GM23248 (cell line): ENCODE measurements at regions not wholly inside any gene's neighbourhood (a gene's known extent, or its start where the extent isn't known, plus 50 kb on each side); places are given as distances from the start of the nearest gene placed in this dataset.

Experiments
- DNase-seq: peaks from one replicate; pipeline ENCODE4 v3.0.0-alpha.2; 2015
- H2AFZ ChIP-seq: fragments of 200-600 bp; sonication (generic); 2 replicates; pipeline ENCODE4 v1.6.1; 2016; ENCODE audit warnings: antibody characterized with exemption
- H3F3A ChIP-seq: fragments of 200-600 bp; sonication (generic); 2 replicates; pipeline ENCODE4 v1.6.1; 2016; ENCODE audit warnings: mild to moderate bottlenecking, antibody characterized with exemption, mixed run types; ENCODE audit not compliant: insufficient read depth
- H3K27ac ChIP-seq: fragments of 200-600 bp; sonication (generic); 2 replicates; pipeline ENCODE4 v1.5.1; 2016; ENCODE audit warnings: mild to moderate bottlenecking
- H3K27me3 ChIP-seq: fragments of 200-600 bp; sonication (generic); replicated peaks from 2 replicates; pipeline ENCODE4 v1.6.1; 2016; ENCODE audit warnings: mild to moderate bottlenecking; ENCODE audit not compliant: insufficient read depth
- H3K36me3 ChIP-seq: fragments of 200-600 bp; sonication (generic); 2 replicates; pipeline ENCODE4 v1.6.1; 2016; ENCODE audit warnings: low read depth, mild to moderate bottlenecking
- H3K4me1 ChIP-seq: fragments of 200-600 bp; sonication (generic); 2 replicates; pipeline ENCODE4 v1.6.1; 2016; ENCODE audit warnings: mild to moderate bottlenecking; ENCODE audit not compliant: insufficient read depth
- H3K4me2 ChIP-seq: fragments of 200-600 bp; sonication (generic); one replicate; pipeline ENCODE4 v1.6.1; 2016; ENCODE audit warnings: mild to moderate bottlenecking; ENCODE audit not compliant: unreplicated experiment
- H3K4me3 ChIP-seq: fragments of 200-600 bp; sonication (generic); 2 replicates; pipeline ENCODE4 v1.5.1; 2016; ENCODE audit warnings: mild to moderate bottlenecking
- H3K79me2 ChIP-seq: fragments of 200-600 bp; sonication (generic); 2 replicates; pipeline ENCODE4 v1.6.1; 2016; ENCODE audit warnings: mild to moderate bottlenecking; ENCODE audit not compliant: insufficient read depth
- H3K9ac ChIP-seq: fragments of 200-600 bp; sonication (generic); 2 replicates; pipeline ENCODE4 v1.6.1; 2016; ENCODE audit warnings: mild to moderate bottlenecking
- H3K9me2 ChIP-seq: fragments of 200-600 bp; sonication (generic); 2 replicates; pipeline ENCODE4 v1.6.1; 2016; ENCODE audit warnings: mixed run types, mild to moderate bottlenecking, moderate library complexity; ENCODE audit not compliant: insufficient read depth
- H3K9me3 ChIP-seq: fragments of 200-600 bp; sonication (generic); one replicate; pipeline ENCODE4 v1.6.1; 2017; ENCODE audit warnings: low read depth
- H4K20me1 ChIP-seq: fragments of 200-600 bp; sonication (generic); 2 replicates; pipeline ENCODE4 v1.6.0; 2016; ENCODE audit not compliant: insufficient read depth
- EZH2 ChIP-seq: fragments of 200-600 bp; sonication (generic); IDR thresholded peaks from 2 replicates; pipeline ENCODE4 v1.6.1; 2018; ENCODE audit warnings: antibody characterized with exemption, mild to moderate bottlenecking; ENCODE audit not compliant: insufficient read depth, poor library complexity, severe bottlenecking
- EZH2phosphoT487 ChIP-seq: fragments of 200-600 bp; sonication (generic); IDR thresholded peaks from 2 replicates; pipeline ENCODE4 v1.6.1; 2018; ENCODE audit warnings: antibody characterized with exemption, moderate library complexity, mild to moderate bottlenecking, low read depth; ENCODE audit not compliant: insufficient read depth
- WGBS, 2 experiments: methylation state at CpG; one replicate each; pipeline ENCODE4 v1.1.6; 2015 to 2017; ENCODE audit warnings: low lambda C conversion rate in 2 of 2, low coverage in 1 of 2; ENCODE audit errors: missing lambda C conversion rate in 2 of 2; 5-methylcytosine and 5-hydroxymethylcytosine counted together
- in situ Hi-C: fragments of 300-500 bp; cut with MboI; formaldehyde crosslinking; loops from 2 replicates; pipeline ENCODE4 v1.15.0; 2020

- no peaks in the 10 kb centered on the region for H3K9me2 ChIP-seq
These were observed 730.2 kb upstream of the SLC39A10 start for GRCh38 chr2:194926873-194927272.

GRCh38 chr2:194925742-194926141, 731.3 kb upstream of the SLC39A10 start:
- in situ Hi-C loops, result no loop called here
- Histone ChIP-seq H3K27ac (no peak overlapping the region), H3K9me2 (no peaks in the 10 kb centered on the region), H3K27me3 (no peaks in the 10 kb centered on the region), H3K9ac (no peak overlapping the region), H3K79me2 (no peaks in the 10 kb centered on the region), H2AFZ (no peak overlapping the region), H3K4me1 (no peaks in the 10 kb centered on the region), H3F3A (no peaks in the 10 kb centered on the region), H4K20me1 (no peaks in the 10 kb centered on the region), H3K36me3 (no peaks in the 10 kb centered on the region), H3K9me3 (no peaks in the 10 kb centered on the region), H3K4me3 (no peak overlapping the region), H3K4me2 (no peak overlapping the region)
- TF ChIP-seq EZH2, result no peak
- TF ChIP-seq EZH2phosphoT487, result no peak
- DNase-seq, result no peak
- 44 to 66% methylated on average over 4 of the region's 4 CpGs for WGBS, 2 experiments

More at GRCh38 chr2:194926873-194927272, 730.2 kb upstream of the SLC39A10 start:
- Histone ChIP-seq H3F3A (no peaks in the 10 kb centered on the region), H3K4me1 (no peaks in the 10 kb centered on the region), H3K27me3 (no peaks in the 10 kb centered on the region), H3K9me3 (no peaks in the 10 kb centered on the region), H2AFZ (no peak overlapping the region), H3K79me2 (no peaks in the 10 kb centered on the region), H4K20me1 (no peaks in the 10 kb centered on the region), H3K4me3 (no peak overlapping the region), H3K36me3 (no peaks in the 10 kb centered on the region), H3K4me2 (no peak overlapping the region), H3K27ac (no peak overlapping the region), H3K9ac (no peak overlapping the region)
- 10 to 11% methylated on average over 1 of the region's 1 CpG for WGBS, 2 experiments
- in situ Hi-C loops, result no loop called here
- no peak for DNase-seq
- TF ChIP-seq EZH2 (no peak), EZH2phosphoT487 (no peak)

GRCh38 chr2:194917519-194917918, 739.5 kb upstream of the SLC39A10 start:
- Histone ChIP-seq H3K9ac (no peak overlapping the region), H3K9me3 (no peaks in the 10 kb centered on the region), H3K27me3 (no peaks in the 10 kb centered on the region), H3F3A (no peaks in the 10 kb centered on the region), H4K20me1 (no peaks in the 10 kb centered on the region), H3K9me2 (no peaks in the 10 kb centered on the region), H3K4me3 (no peak overlapping the region), H3K79me2 (no peaks in the 10 kb centered on the region), H3K27ac (no peak overlapping the region), H3K36me3 (no peaks in the 10 kb centered on the region), H3K4me1 (no peaks in the 10 kb centered on the region), H3K4me2 (no peak overlapping the region), H2AFZ (no peak overlapping the region)
- no peak for DNase-seq
- no peak for TF ChIP-seq EZH2
- no peak for TF ChIP-seq EZH2phosphoT487
- in situ Hi-C loops, result no loop called here

- Histone ChIP-seq H3K9ac (no peak overlapping the region), H3K4me2 (no peak overlapping the region), H3K4me3 (no peak overlapping the region), H3K27ac (no peak overlapping the region), H3K36me3 (no peaks in the 10 kb centered on the region), H3K27me3 (no peaks in the 10 kb centered on the region), H3K79me2 (no peaks in the 10 kb centered on the region), H4K20me1 (no peaks in the 10 kb centered on the region), H3F3A (no peaks in the 10 kb centered on the region), H3K4me1 (no peaks in the 10 kb centered on the region), H2AFZ (no peak overlapping the region), H3K9me3 (no peaks in the 10 kb centered on the region), H3K9me2 (no peaks in the 10 kb centered on the region)
- in situ Hi-C loops, result no loop called here
- no peak for DNase-seq
- WGBS, 2 experiments, result 8 to 17% methylated on average over 1 of the region's 1 CpG
- TF ChIP-seq EZH2 (no peak), EZH2phosphoT487 (no peak)
These were observed 741.5 kb upstream of the SLC39A10 start for GRCh38 chr2:194915485-194915884.

GRCh38 chr2:194907569-194907968, 749.5 kb upstream of the SLC39A10 start:
- Histone ChIP-seq H3K9ac (no peak overlapping the region), H3F3A (no peaks in the 10 kb centered on the region)

More at GRCh38 chr2:194907569-194907968, 749.5 kb upstream of the SLC39A10 start:
- Histone ChIP-seq H3K36me3 (no peaks in the 10 kb centered on the region), H2AFZ (no peak overlapping the region), H3K79me2 (no peaks in the 10 kb centered on the region), H3K9me2 (no peaks in the 10 kb centered on the region), H3K4me3 (no peak overlapping the region), H3K4me2 (no peak overlapping the region), H3K27ac (no peak overlapping the region), H3K9me3 (no peaks in the 10 kb centered on the region), H4K20me1 (no peaks in the 10 kb centered on the region), H3K4me1 (no peaks in the 10 kb centered on the region), H3K27me3 (no peaks in the 10 kb centered on the region)
- TF ChIP-seq EZH2phosphoT487 (no peak), EZH2 (no peak)
- in situ Hi-C loops, result no loop called here
- 23 to 29% methylated on average over 4 of the region's 4 CpGs for WGBS, 2 experiments
- no peak for DNase-seq
